HepG2 (cell line): ENCODE measurements at regions not wholly inside any gene's neighbourhood (a gene's known extent, or its start where the extent isn't known, plus 50 kb on each side); places are given as distances from the start of the nearest gene placed in this dataset.

Experiments
- ATAC-seq: fragments of 200-7000 bp; cut with Tn5 transposase; 3 replicates; pipeline ENCODE4 v1.9.1; 2020; ENCODE audit warnings: mild to moderate bottlenecking, moderate library complexity
- BruUV-seq: library from RNA; stranded (reverse); fragments of 400-500 nt; replicated peaks from 2 replicates; lab custom pipeline; 2021; lab: Mats Ljungman, UMichigan
- CTCF ChIA-PET: fragments of 300-600 bp; formaldehyde crosslinking; extraction: SDS; loops from one replicate; lab custom pipeline; 2021; ENCODE audit warnings: low total read pairs, inconsistent platforms, low intra/inter-chr PET ratio; lab: Yijun Ruan, JAX
- POLR2A ChIA-PET: fragments of 350-600 bp; sonication (Branson Sonifier 250); formaldehyde crosslinking; loops from one replicate; lab custom pipeline; 2020; ENCODE audit warnings: antibody characterized with exemption, inconsistent platforms; lab: Yijun Ruan, JAX
- DNase-seq: peaks from one replicate; pipeline ENCODE4 v3.0.0-alpha.2; 2015; ENCODE audit warnings: low spot score
- FAIRE-seq: peaks from 3 replicates; lab custom pipeline; 2011; peaks lifted over from hg19 to GRCh38; lab: Jason Lieb, UNC
- H2AFZ ChIP-seq: one replicate; pipeline ENCODE4 v1.6.1; 2011; ENCODE audit warnings: low read length, inconsistent platforms
- H3K27ac ChIP-seq: fragments of 300-600 bp; 3 replicates; pipeline ENCODE4 v1.8.0; 2011; ENCODE audit warnings: mixed run types, mild to moderate bottlenecking, mixed read lengths, low read length, inconsistent platforms; ENCODE audit not compliant: insufficient read depth; ENCODE audit errors: extremely low read length
- H3K27me3 ChIP-seq, 2 experiments: fragments of 200-600 bp in 1 of 2; 2 replicates in 1 of 2; 3 replicates in 1 of 2; pipeline versions ENCODE4 v1.6.0 to v1.8.0; 2011; ENCODE audit warnings: low read length in 2 of 2, mild to moderate bottlenecking in 2 of 2, moderate library complexity in 2 of 2, inconsistent platforms in 1 of 2; ENCODE audit not compliant: insufficient read depth in 2 of 2, control insufficient read depth in 1 of 2
- H3K36me3 ChIP-seq, 2 experiments: fragments of 200-600 bp in 1 of 2; replicated peaks in 1 of 2; 2 replicates in 1 of 2; 3 replicates in 1 of 2; pipeline versions ENCODE4 v1.5.1 to v1.8.0; 2011; ENCODE audit warnings: low read length in 2 of 2, inconsistent platforms in 1 of 2; ENCODE audit not compliant: insufficient read depth in 2 of 2, control insufficient read depth in 1 of 2
- H3K4me1 ChIP-seq: 2 replicates; pipeline ENCODE4 v1.5.1; 2012; ENCODE audit warnings: low read length, inconsistent platforms; ENCODE audit not compliant: insufficient read depth
- H3K4me2 ChIP-seq: 2 replicates; pipeline ENCODE4 v1.6.0; 2011; ENCODE audit warnings: low read depth, low read length, inconsistent platforms
- H3K4me3 ChIP-seq, 3 experiments: fragments of 200-600 bp in 1 of 3; sonication (generic), shearing (Covaris generic) in 1 of 3; replicated peaks in 1 of 3; 2 replicates each; pipeline ENCODE4 v1.5.1; 2011 to 2016; ENCODE audit warnings: low read length in 3 of 3, inconsistent platforms in 2 of 3, low read depth in 2 of 3, mild to moderate bottlenecking in 2 of 3, control low read depth in 1 of 3, mixed read lengths in 1 of 3; ENCODE audit not compliant: insufficient read depth in 1 of 3
- H3K79me2 ChIP-seq: one replicate; pipeline ENCODE4 v1.6.1; 2011; ENCODE audit warnings: low read length, inconsistent platforms; ENCODE audit not compliant: insufficient read depth
- H3K9ac ChIP-seq: 2 replicates; pipeline ENCODE4 v1.6.0; 2011; ENCODE audit warnings: mild to moderate bottlenecking, low read depth, low read length, inconsistent platforms; ENCODE audit not compliant: insufficient read depth
- H3K9me3 ChIP-seq: 2 replicates; pipeline ENCODE4 v1.5.1; 2012; ENCODE audit warnings: mild to moderate bottlenecking, low read length
- H4K20me1 ChIP-seq: 2 replicates; pipeline ENCODE4 v1.6.0; 2011; ENCODE audit warnings: inconsistent platforms, mild to moderate bottlenecking, low read length, moderate library complexity; ENCODE audit not compliant: insufficient read depth
- AGO2 ChIP-seq: fragments of 200-400 bp; formaldehyde crosslinking; optimal IDR thresholded peaks from 2 replicates; pipeline ENCODE3; 2017; ENCODE audit warnings: mild to moderate bottlenecking, low read depth, low read length, moderate library complexity
- CAMTA2 ChIP-seq: sonication (generic); formaldehyde crosslinking; IDR thresholded peaks from 2 replicates; pipeline ENCODE4 v1.4.0; 2020; ENCODE audit warnings: mild to moderate bottlenecking, missing genetic modification reagents, borderline replicate concordance
- CBFB ChIP-seq: sonication (generic); formaldehyde crosslinking; IDR thresholded peaks from 2 replicates; pipeline ENCODE4 v1.4.0; 2020; ENCODE audit warnings: missing genetic modification reagents
- ELK4 ChIP-seq: sonication (generic); formaldehyde crosslinking; IDR thresholded peaks from 2 replicates; pipeline ENCODE4 v1.9.0; 2021; ENCODE audit warnings: missing genetic modification reagents, borderline replicate concordance
- FIP1L1 ChIP-seq: fragments of 200-400 bp; formaldehyde crosslinking; IDR thresholded peaks from 2 replicates; pipeline ENCODE4 v1.6.1; 2018; ENCODE audit warnings: low read depth, mild to moderate bottlenecking, low read length, moderate library complexity, borderline replicate concordance; ENCODE audit not compliant: insufficient read depth
- FOSL1 ChIP-seq: sonication (generic); formaldehyde crosslinking; IDR thresholded peaks from 2 replicates; pipeline ENCODE4 v1.9.0; 2021; ENCODE audit warnings: missing genetic modification reagents, borderline replicate concordance
- FOXO1 ChIP-seq: sonication (generic); formaldehyde crosslinking; IDR thresholded peaks from 2 replicates; pipeline ENCODE4 v1.4.0; 2020; ENCODE audit warnings: missing genetic modification reagents
- HMGA1 ChIP-seq: sonication (generic); formaldehyde crosslinking; conservative IDR thresholded peaks from 2 replicates; pipeline ENCODE4 v1.4.0; 2020; ENCODE audit warnings: missing genetic modification reagents
- KDM4B ChIP-seq: sonication (generic); formaldehyde crosslinking; IDR thresholded peaks from 2 replicates; pipeline ENCODE4 v1.4.0; 2020; ENCODE audit warnings: missing genetic modification reagents
- MYPOP ChIP-seq: sonication (generic); formaldehyde crosslinking; IDR thresholded peaks from 2 replicates; pipeline ENCODE4 v1.8.1; 2023; ENCODE audit warnings: mild to moderate bottlenecking, moderate library complexity, missing genetic modification reagents
- NFRKB ChIP-seq: fragments of 450-650 bp; IDR thresholded peaks from 2 replicates; pipeline ENCODE4 v1.6.1; 2017
- SYNCRIP ChIP-seq: fragments of 200-400 bp; formaldehyde crosslinking; IDR thresholded peaks from 2 replicates; pipeline ENCODE4 v1.6.1; 2018; ENCODE audit warnings: mild to moderate bottlenecking, low read depth, low read length; ENCODE audit not compliant: insufficient read depth
- TFDP2 ChIP-seq: sonication (generic); formaldehyde crosslinking; IDR thresholded peaks from 2 replicates; pipeline ENCODE4 v1.4.0; 2020; ENCODE audit warnings: missing genetic modification reagents
- TRAFD1 ChIP-seq: sonication (generic); formaldehyde crosslinking; IDR thresholded peaks from 2 replicates; pipeline ENCODE4 v1.5.1; 2020; ENCODE audit warnings: missing genetic modification reagents, mild to moderate bottlenecking, borderline replicate concordance
- ZBTB14 ChIP-seq: sonication (generic); formaldehyde crosslinking; IDR thresholded peaks from 2 replicates; pipeline ENCODE4 v1.4.0; 2020; ENCODE audit warnings: missing genetic modification reagents
- ZKSCAN1 ChIP-seq: fragments of 150-350 bp; IDR thresholded peaks from 2 replicates; pipeline ENCODE4 v1.6.1; 2014; ENCODE audit warnings: low read length
- ZNF274 ChIP-seq: sonication (generic); formaldehyde crosslinking; IDR thresholded peaks from 2 replicates; pipeline ENCODE4 v1.5.1; 2020; ENCODE audit warnings: mild to moderate bottlenecking, missing genetic modification reagents
- ZNF562 ChIP-seq: sonication (generic); formaldehyde crosslinking; IDR thresholded peaks from 2 replicates; pipeline ENCODE4 v1.8.0; 2022; ENCODE audit warnings: missing genetic modification reagents, borderline replicate concordance
- WGBS: methylation state at CpG from one replicate; pipeline ENCODE4 v1.1.6; 2017; ENCODE audit warnings: low lambda C conversion rate; 5-methylcytosine and 5-hydroxymethylcytosine counted together
- in situ Hi-C: cut with HindIII; loops from 2 replicates; pipeline ENCODE4 v1.10.0; 2017; ENCODE audit warnings: low pct_unique_long_range_greater_than_20kb; ENCODE audit not compliant: extremely low pct_ligation_motif_present
- intact Hi-C: fragments of 100-400 bp; cut with micrococcal nuclease; formaldehyde crosslinking; loops from one replicate; pipeline ENCODE4 v1.10.0; 2022; ENCODE audit not compliant: unreplicated experiment

GRCh38 chr2:138116456-138116855 is 152.2 kb downstream of the HNMT start:
- Histone ChIP-seq H4K20me1 (no peaks in the 10 kb centered on the region), H3K79me2 (no peaks in the 10 kb centered on the region), H3K27ac (no peak overlapping the region), H3K4me1 (peaks cover 14% of the 10 kb centered on the region), H3K9me3 (peaks cover 5% of the 10 kb centered on the region; the same call in 1 of the 2 replicates), H3K36me3 (no peaks in the 10 kb centered on the region), H3K4me3 (no peak overlapping the region)
- ChIA-PET POLR2A (no interaction called here), CTCF (no interaction called here)
- intact Hi-C loops = no loop called here
- DNase-seq (no peak), ATAC-seq (no peak)
- TF ChIP-seq ZBTB14 (CRISPR knock-in tag) (no peak), TRAFD1 (CRISPR knock-in tag) (no peak), NFRKB (no peak), ZKSCAN1 (no peak), MYPOP (CRISPR knock-in tag) (no peak), ELK4 (CRISPR knock-in tag) (no peak), CAMTA2 (CRISPR knock-in tag) (no peak), CBFB (no peak), KDM4B (CRISPR knock-in tag) (no peak), AGO2 (no peak), ZNF562 (no peak), SYNCRIP (no peak), FIP1L1 (no peak), FOXO1 (CRISPR knock-in tag) (no peak), ZNF274 (CRISPR knock-in tag) (no peak), FOSL1 (CRISPR knock-in tag) (no peak), TFDP2 (no peak), HMGA1 (no peak)
- TF ChIP-seq, all 625 proteins: peak for 0
- Histone ChIP-seq H3K9ac (no peak overlapping the region), H2AFZ (no peak overlapping the region), H3K4me2 (no peak overlapping the region), H3K27me3 (no peaks in the 10 kb centered on the region)
- FAIRE-seq = no peak
- 94% methylated on average over 4 of the region's 4 CpGs for WGBS
- no TSS peak for BruUV-seq
- in situ Hi-C loops = no loop called here
